ENCODE measurements at regions not wholly inside any gene's neighbourhood (a gene's known extent, or its start where the extent isn't known, plus 50 kb on each side); places are given as distances from the start of the nearest gene placed in this dataset.
"Not testable (repeated sequence)": the region's sequence is repeated elsewhere in the genome, so short reads cannot be mapped to it uniquely, and the experiment has no call there.

DNA sequence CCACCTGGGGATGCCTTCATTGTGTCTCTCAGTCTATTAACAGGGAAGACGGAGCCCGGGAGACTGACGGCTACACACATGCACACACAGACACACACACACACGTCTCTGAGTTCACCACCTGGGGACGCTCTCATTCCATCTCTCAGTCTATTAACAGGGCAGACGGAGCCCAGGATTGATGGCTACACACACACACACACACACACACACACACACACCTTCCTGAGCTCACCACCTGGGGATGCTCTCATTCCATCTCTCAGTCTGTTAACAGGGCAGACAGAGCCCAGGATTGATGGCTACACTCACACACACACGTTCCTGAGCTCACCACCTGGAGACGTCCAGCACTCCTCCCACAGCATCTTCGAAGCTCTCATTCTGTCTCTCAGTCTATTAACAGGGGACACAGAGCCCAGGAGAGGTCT, 143.9 kb downstream of the OR4M2 start:
- Histone ChIP-seq H3K4me1 (no peaks in the 10 kb centered on the region), H3K9me3 (no peaks in the 10 kb centered on the region), H3K4me3 (no peak overlapping the region), H3K27me3 (no peaks in the 10 kb centered on the region), H3K27ac (no peak overlapping the region), H3K36me3 (no peaks in the 10 kb centered on the region)
- intact Hi-C loops (cut with DNase I; ENCODE audit: low total_unique reads): no loop called here
- no peak for DNase-seq
- no peak for TF ChIP-seq CTCF (IDR thresholded peaks at IDR 0.05)

DNA sequence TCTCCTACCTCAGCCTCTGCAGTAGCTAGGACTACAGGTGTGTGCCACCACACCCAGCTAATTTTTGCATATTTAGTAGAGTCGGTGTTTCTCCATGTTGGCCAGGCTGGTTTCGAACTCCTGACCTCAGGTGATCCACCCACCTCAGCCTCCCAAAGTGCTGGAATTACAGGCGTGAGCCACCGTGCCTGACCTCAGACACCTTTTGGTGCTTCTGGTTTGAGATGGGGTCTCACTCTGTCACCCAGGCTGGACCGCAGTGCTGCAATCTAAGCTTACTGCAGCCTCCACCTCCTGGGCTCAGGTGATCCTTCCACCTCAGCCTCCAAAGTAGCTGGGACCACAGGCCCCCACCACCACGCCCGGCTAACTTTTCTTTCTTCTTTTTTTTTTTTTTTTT, 144.6 kb downstream of the OR4M2 start:
- H3K27me3 ChIP-seq; H3K4me3 ChIP-seq; H3K9me3 ChIP-seq; DNase-seq; H3K36me3 ChIP-seq; intact Hi-C loops (cut with DNase I; ENCODE audit: low total_unique reads); H3K4me1 ChIP-seq; H3K27ac ChIP-seq: not testable (repeated sequence)

DNA sequence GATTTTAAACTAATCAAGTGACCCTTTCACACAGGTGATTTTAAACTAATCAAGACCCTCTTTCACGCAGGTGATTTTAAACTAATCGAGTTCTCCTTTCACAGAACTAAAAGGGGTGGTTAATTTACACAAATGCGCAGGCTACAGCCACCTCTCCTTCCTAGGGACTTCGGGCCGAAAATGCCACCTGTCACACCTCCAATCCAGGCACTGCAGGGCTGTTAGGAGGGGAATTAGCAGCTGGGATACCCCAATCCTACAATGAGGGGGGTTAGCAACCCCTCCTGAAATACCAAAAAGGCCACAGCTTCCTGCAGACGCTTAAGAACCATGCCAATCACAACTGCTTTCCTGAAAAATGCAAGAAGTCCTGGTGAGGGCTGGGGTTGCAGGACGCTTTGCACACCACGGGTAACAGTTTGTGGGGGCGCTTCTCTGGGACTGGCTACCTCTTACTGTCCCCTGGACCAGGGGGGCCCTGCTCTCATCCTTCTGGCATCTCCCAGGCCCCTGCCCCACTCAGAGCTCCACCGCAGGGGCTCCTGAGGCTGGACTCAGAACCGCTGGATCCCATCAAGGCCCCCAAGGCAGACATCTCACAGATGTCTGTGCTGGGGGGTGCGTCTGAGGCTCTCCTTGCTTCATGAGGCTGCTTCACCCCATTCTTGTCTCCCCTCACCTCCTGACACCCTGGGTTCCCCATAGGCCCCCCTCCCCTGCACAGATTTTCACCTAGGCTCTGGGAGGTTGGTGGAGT, 145.9 kb downstream of the OR4M2 start:
- H3K27me3 ChIP-seq: no peaks in the 10 kb centered on the region
- TF ChIP-seq CTCF (IDR thresholded peaks at IDR 0.05): no peak
- DNase-seq: no peak
- H3K36me3 ChIP-seq: no peaks in the 10 kb centered on the region
- H3K9me3 ChIP-seq: no peaks in the 10 kb centered on the region
- no peak overlapping the region for H3K27ac ChIP-seq
- intact Hi-C loops (cut with DNase I; ENCODE audit: low total_unique reads): no loop called here
- H3K4me3 ChIP-seq: no peak overlapping the region
- no peaks in the 10 kb centered on the region for H3K4me1 ChIP-seq

DNA sequence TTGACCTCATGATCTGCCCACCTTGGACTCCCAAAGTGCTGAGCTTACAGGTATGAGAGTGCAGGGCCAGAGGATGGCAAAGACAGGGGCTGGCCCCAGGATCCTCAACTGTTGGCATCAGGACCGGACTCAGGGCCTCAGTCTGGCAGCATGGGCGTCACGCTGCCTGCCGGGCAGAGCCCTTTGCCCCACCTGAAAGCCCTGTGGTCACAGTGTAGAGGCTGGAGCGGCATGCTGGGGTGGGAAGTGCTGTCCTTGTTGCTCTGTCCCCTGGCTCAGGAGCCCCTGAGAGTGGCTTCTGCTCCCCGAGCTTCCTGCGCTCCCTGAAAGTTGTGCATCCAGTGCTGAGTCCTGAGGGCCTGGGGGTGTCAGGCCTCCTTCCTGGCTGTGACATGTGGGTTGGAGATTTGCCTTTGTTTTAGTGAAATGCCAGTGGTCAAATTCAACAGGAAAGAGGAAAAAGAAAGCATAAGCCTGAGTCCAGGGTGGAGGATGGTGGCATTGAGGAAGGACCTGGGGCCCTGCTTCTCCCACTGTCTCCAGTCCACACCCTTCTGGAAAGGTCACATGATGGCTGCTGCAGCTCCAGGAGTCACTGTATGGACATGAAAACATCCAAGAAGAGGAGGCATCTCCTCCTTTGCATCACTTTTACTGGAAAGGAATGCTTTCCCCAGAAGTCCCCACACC, 147.2 kb downstream of the OR4M2 start:
- TF ChIP-seq CTCF (IDR thresholded peaks at IDR 0.05): no peak
- Histone ChIP-seq H3K4me1 (no peaks in the 10 kb centered on the region), H3K9me3 (no peaks in the 10 kb centered on the region), H3K27me3 (no peaks in the 10 kb centered on the region), H3K4me3 (no peak overlapping the region), H3K36me3 (no peaks in the 10 kb centered on the region), H3K27ac (no peak overlapping the region)
- no peak for DNase-seq
- intact Hi-C loops (cut with DNase I; ENCODE audit: low total_unique reads): no loop called here

GRCh38 chr15:22228101-22228762, 147.9 kb downstream of the OR4M2 start:
- TF ChIP-seq CTCF (IDR thresholded peaks at IDR 0.05): no peak
- DNase-seq: no peak
- intact Hi-C loops (cut with DNase I; ENCODE audit: low total_unique reads): no loop called here
- Histone ChIP-seq H3K4me3 (no peak overlapping the region), H3K4me1 (no peaks in the 10 kb centered on the region), H3K27ac (no peak overlapping the region), H3K36me3 (no peaks in the 10 kb centered on the region), H3K27me3 (no peaks in the 10 kb centered on the region), H3K9me3 (no peaks in the 10 kb centered on the region)
